ENCODE measurements at regions not wholly inside any gene's neighbourhood (a gene's known extent, or its start where the extent isn't known, plus 50 kb on each side); places are given as distances from the start of the nearest gene placed in this dataset.
"Not testable (repeated sequence)": the region's sequence is repeated elsewhere in the genome, so short reads cannot be mapped to it uniquely, and the experiment has no call there.

- H3K4me3 ChIP-seq (ENCODE audit: low read length, poor library complexity, severe bottlenecking): no peak overlapping the region
- H3K9ac ChIP-seq (ENCODE audit: low read depth, low read length, poor library complexity, severe bottlenecking): no peak overlapping the region
- H3K79me2 ChIP-seq (ENCODE audit: insufficient read depth, low read length): no peaks in the 10 kb centered on the region
- H3K36me3 ChIP-seq (ENCODE audit: insufficient read depth, low read length): no peaks in the 10 kb centered on the region
- H3K4me1 ChIP-seq (ENCODE audit: insufficient read depth, low read length, poor library complexity, severe bottlenecking): no peaks in the 10 kb centered on the region
- no peaks in the 10 kb centered on the region for H4K20me1 ChIP-seq (ENCODE audit: insufficient read depth, low read length, poor library complexity, severe bottlenecking)
- no peaks in the 10 kb centered on the region for H3K27me3 ChIP-seq (ENCODE audit: insufficient read depth, low read length, poor library complexity, severe bottlenecking)
- H3F3A ChIP-seq (ENCODE audit: low read depth): no peaks in the 10 kb centered on the region
- H3K9me3 ChIP-seq (ENCODE audit: insufficient read depth, low read depth, low read length): no peaks in the 10 kb centered on the region
- H3K4me2 ChIP-seq (ENCODE audit: low read depth, low read length, poor library complexity, severe bottlenecking): no peak overlapping the region
- no peak for TF ChIP-seq CTCF (conservative IDR thresholded peaks at IDR 0.05; ENCODE audit: low read length)
- TF ChIP-seq EZH2phosphoT487 (IDR thresholded peaks at IDR 0.05; ENCODE audit: borderline replicate concordance): no peak
- H2AFZ ChIP-seq (ENCODE audit: low read length): no peak overlapping the region
- H3K9me2 ChIP-seq (replicated peaks; ENCODE audit: low read depth, low read length): no peaks in the 10 kb centered on the region
Observed at GRCh38 chr15:84391191-84391590, 155.6 kb downstream of the GOLGA6L4 start.

- not testable (repeated sequence) for H3K4me3 ChIP-seq (ENCODE audit: low read length, poor library complexity, severe bottlenecking); H3K4me2 ChIP-seq (ENCODE audit: low read depth, low read length, poor library complexity, severe bottlenecking); H3K4me1 ChIP-seq (ENCODE audit: insufficient read depth, low read length, poor library complexity, severe bottlenecking); H4K20me1 ChIP-seq (ENCODE audit: insufficient read depth, low read length, poor library complexity, severe bottlenecking); H3K9ac ChIP-seq (ENCODE audit: low read depth, low read length, poor library complexity, severe bottlenecking); H3K9me3 ChIP-seq (ENCODE audit: insufficient read depth, low read depth, low read length); H3K36me3 ChIP-seq (ENCODE audit: insufficient read depth, low read length); H3K79me2 ChIP-seq (ENCODE audit: insufficient read depth, low read length); H3K27me3 ChIP-seq (ENCODE audit: insufficient read depth, low read length, poor library complexity, severe bottlenecking); H2AFZ ChIP-seq (ENCODE audit: low read length); H3K9me2 ChIP-seq (replicated peaks; ENCODE audit: low read depth, low read length); H3F3A ChIP-seq (ENCODE audit: low read depth)
Observed at GRCh38 chr15:84392020-84392419, 156.4 kb downstream of the GOLGA6L4 start.

- H3K4me1 ChIP-seq (ENCODE audit: insufficient read depth, low read length, poor library complexity, severe bottlenecking); H4K20me1 ChIP-seq (ENCODE audit: insufficient read depth, low read length, poor library complexity, severe bottlenecking); H3K79me2 ChIP-seq (ENCODE audit: insufficient read depth, low read length); H3K4me2 ChIP-seq (ENCODE audit: low read depth, low read length, poor library complexity, severe bottlenecking); H3K9ac ChIP-seq (ENCODE audit: low read depth, low read length, poor library complexity, severe bottlenecking); H3K9me3 ChIP-seq (ENCODE audit: insufficient read depth, low read depth, low read length); H3F3A ChIP-seq (ENCODE audit: low read depth); H3K36me3 ChIP-seq (ENCODE audit: insufficient read depth, low read length); H3K27me3 ChIP-seq (ENCODE audit: insufficient read depth, low read length, poor library complexity, severe bottlenecking); H3K4me3 ChIP-seq (ENCODE audit: low read length, poor library complexity, severe bottlenecking); H3K9me2 ChIP-seq (replicated peaks; ENCODE audit: low read depth, low read length); H2AFZ ChIP-seq (ENCODE audit: low read length): not testable (repeated sequence)
Observed at GRCh38 chr15:84393386-84393936, 157.9 kb downstream of the GOLGA6L4 start.

GRCh38 chr15:84393966-84394365 lies 158.4 kb downstream of the GOLGA6L4 start:
- not testable (repeated sequence) for H3K27me3 ChIP-seq (ENCODE audit: insufficient read depth, low read length, poor library complexity, severe bottlenecking); H3K4me2 ChIP-seq (ENCODE audit: low read depth, low read length, poor library complexity, severe bottlenecking); H3K4me1 ChIP-seq (ENCODE audit: insufficient read depth, low read length, poor library complexity, severe bottlenecking); H3K79me2 ChIP-seq (ENCODE audit: insufficient read depth, low read length); H4K20me1 ChIP-seq (ENCODE audit: insufficient read depth, low read length, poor library complexity, severe bottlenecking); H3K9me2 ChIP-seq (replicated peaks; ENCODE audit: low read depth, low read length); H3K4me3 ChIP-seq (ENCODE audit: low read length, poor library complexity, severe bottlenecking); H2AFZ ChIP-seq (ENCODE audit: low read length); H3K9me3 ChIP-seq (ENCODE audit: insufficient read depth, low read depth, low read length); H3K36me3 ChIP-seq (ENCODE audit: insufficient read depth, low read length); H3K9ac ChIP-seq (ENCODE audit: low read depth, low read length, poor library complexity, severe bottlenecking); H3F3A ChIP-seq (ENCODE audit: low read depth)

- H3K27me3 ChIP-seq (ENCODE audit: insufficient read depth, low read length, poor library complexity, severe bottlenecking); H3K36me3 ChIP-seq (ENCODE audit: insufficient read depth, low read length); H3K4me2 ChIP-seq (ENCODE audit: low read depth, low read length, poor library complexity, severe bottlenecking); H3K4me1 ChIP-seq (ENCODE audit: insufficient read depth, low read length, poor library complexity, severe bottlenecking); H2AFZ ChIP-seq (ENCODE audit: low read length); H3K4me3 ChIP-seq (ENCODE audit: low read length, poor library complexity, severe bottlenecking); H3K9ac ChIP-seq (ENCODE audit: low read depth, low read length, poor library complexity, severe bottlenecking); H3K9me2 ChIP-seq (replicated peaks; ENCODE audit: low read depth, low read length); H3K79me2 ChIP-seq (ENCODE audit: insufficient read depth, low read length); H3F3A ChIP-seq (ENCODE audit: low read depth); H4K20me1 ChIP-seq (ENCODE audit: insufficient read depth, low read length, poor library complexity, severe bottlenecking); H3K9me3 ChIP-seq (ENCODE audit: insufficient read depth, low read depth, low read length): not testable (repeated sequence)
Observed at GRCh38 chr15:84395384-84395783, 159.8 kb downstream of the GOLGA6L4 start.

GRCh38 chr15:84395881-84396280 lies 160.3 kb downstream of the GOLGA6L4 start:
- H2AFZ ChIP-seq (ENCODE audit: low read length); H3K9ac ChIP-seq (ENCODE audit: low read depth, low read length, poor library complexity, severe bottlenecking); H4K20me1 ChIP-seq (ENCODE audit: insufficient read depth, low read length, poor library complexity, severe bottlenecking); H3K79me2 ChIP-seq (ENCODE audit: insufficient read depth, low read length); H3K36me3 ChIP-seq (ENCODE audit: insufficient read depth, low read length); H3K9me2 ChIP-seq (replicated peaks; ENCODE audit: low read depth, low read length); H3K4me2 ChIP-seq (ENCODE audit: low read depth, low read length, poor library complexity, severe bottlenecking); H3K9me3 ChIP-seq (ENCODE audit: insufficient read depth, low read depth, low read length); H3F3A ChIP-seq (ENCODE audit: low read depth); H3K4me1 ChIP-seq (ENCODE audit: insufficient read depth, low read length, poor library complexity, severe bottlenecking); H3K27me3 ChIP-seq (ENCODE audit: insufficient read depth, low read length, poor library complexity, severe bottlenecking); H3K4me3 ChIP-seq (ENCODE audit: low read length, poor library complexity, severe bottlenecking): not testable (repeated sequence)

GRCh38 chr15:84397066-84397465 lies 161.5 kb downstream of the GOLGA6L4 start:
- H3K4me3 ChIP-seq (ENCODE audit: low read length, poor library complexity, severe bottlenecking); H3K9me3 ChIP-seq (ENCODE audit: insufficient read depth, low read depth, low read length); H3F3A ChIP-seq (ENCODE audit: low read depth); H3K27me3 ChIP-seq (ENCODE audit: insufficient read depth, low read length, poor library complexity, severe bottlenecking); H3K9me2 ChIP-seq (replicated peaks; ENCODE audit: low read depth, low read length); H3K9ac ChIP-seq (ENCODE audit: low read depth, low read length, poor library complexity, severe bottlenecking); H3K4me1 ChIP-seq (ENCODE audit: insufficient read depth, low read length, poor library complexity, severe bottlenecking); H2AFZ ChIP-seq (ENCODE audit: low read length); H3K4me2 ChIP-seq (ENCODE audit: low read depth, low read length, poor library complexity, severe bottlenecking); H3K36me3 ChIP-seq (ENCODE audit: insufficient read depth, low read length); H3K79me2 ChIP-seq (ENCODE audit: insufficient read depth, low read length); H4K20me1 ChIP-seq (ENCODE audit: insufficient read depth, low read length, poor library complexity, severe bottlenecking): not testable (repeated sequence)
